ENCODE measurements at regions not wholly inside any gene's neighbourhood (a gene's known extent, or its start where the extent isn't known, plus 50 kb on each side); places are given as distances from the start of the nearest gene placed in this dataset.

GRCh38 chr1:8200317-8201115, 117.4 kb upstream of the SLC45A1 start:
- TF ChIP-seq ZFP30 (CRISPR knock-in tag; IDR thresholded peaks at IDR 0.05) = no peak
- no peak for TF ChIP-seq CREB5 (CRISPR knock-in tag; IDR thresholded peaks at IDR 0.05; ENCODE audit: low read depth)
- no peak for TF ChIP-seq ZFP3 (CRISPR knock-in tag; IDR thresholded peaks at IDR 0.05)
- TF ChIP-seq ZNF8 (CRISPR knock-in tag; IDR thresholded peaks at IDR 0.05) = no peak
- no peak for TF ChIP-seq ARNTL (CRISPR knock-in tag; IDR thresholded peaks at IDR 0.05; ENCODE audit: borderline replicate concordance, low read depth)
- TF ChIP-seq ISL1 (CRISPR knock-in tag; IDR thresholded peaks at IDR 0.05) = no peak
- TF ChIP-seq ZC3H10 (CRISPR knock-in tag; IDR thresholded peaks at IDR 0.05) = no peak
- TF ChIP-seq PATZ1 (CRISPR knock-in tag; IDR thresholded peaks at IDR 0.05; ENCODE audit: borderline replicate concordance) = no peak
- TF ChIP-seq ZNF70 (CRISPR knock-in tag; IDR thresholded peaks at IDR 0.05) = no peak
- TF ChIP-seq GLIS3 (CRISPR knock-in tag; IDR thresholded peaks at IDR 0.05) = no peak
- TF ChIP-seq BACH2 (CRISPR knock-in tag; IDR thresholded peaks at IDR 0.05; ENCODE audit: borderline replicate concordance) = no peak
- no peak for TF ChIP-seq SNAI2 (CRISPR knock-in tag; IDR thresholded peaks at IDR 0.05)
- no peak for TF ChIP-seq RARB (CRISPR knock-in tag; IDR thresholded peaks at IDR 0.05)
- TF ChIP-seq TSHZ2 (CRISPR knock-in tag; IDR thresholded peaks at IDR 0.05) = no peak

All from SK-N-SH treated with all-trans-retinoic acid at 6 μM for 48 hours (cell line).